Muscle layer of duodenum (tissue), 2 donors: ENCODE measurements at regions not wholly inside any gene's neighbourhood (a gene's known extent, or its start where the extent isn't known, plus 50 kb on each side); places are given as distances from the start of the nearest gene placed in this dataset.

Experiments used
- H3K27ac ChIP-seq: one replicate; pipeline ENCODE4 v1.7.0; 2013; ENCODE audit warnings: mild to moderate bottlenecking, low read length
- H3K27me3 ChIP-seq: one replicate; pipeline ENCODE4 v1.7.0; 2013; ENCODE audit warnings: low read depth, mild to moderate bottlenecking, control low read depth, low read length
- H3K36me3 ChIP-seq, 2 donors: one replicate each; pipeline ENCODE4 v1.7.0; 2013; ENCODE audit warnings: low read length in 2 of 2, control low read depth in 1 of 2, mild to moderate bottlenecking in 1 of 2; ENCODE audit not compliant: insufficient read depth in 2 of 2, control insufficient read depth in 1 of 2
- H3K4me1 ChIP-seq, 2 donors: one replicate each; pipeline ENCODE4 v1.7.0; 2013; ENCODE audit warnings: low read length in 2 of 2, mild to moderate bottlenecking in 2 of 2, control low read depth in 1 of 2, moderate library complexity in 1 of 2; ENCODE audit not compliant: insufficient read depth in 2 of 2, control insufficient read depth in 1 of 2
- H3K4me3 ChIP-seq, 2 donors: one replicate each; pipeline ENCODE4 v1.7.0; 2013; ENCODE audit warnings: low read length in 2 of 2, low read depth in 1 of 2, mild to moderate bottlenecking in 1 of 2
- H3K9me3 ChIP-seq, 2 donors: one replicate each; pipeline ENCODE4 v1.7.0; 2013; ENCODE audit warnings: low read length in 2 of 2, control low read depth in 1 of 2, mild to moderate bottlenecking in 1 of 2; ENCODE audit not compliant: control insufficient read depth in 1 of 2
- donor health status: healthy.

- H3K36me3 ChIP-seq, result no peaks in the 10 kb centered on the region
- H3K27ac ChIP-seq, result no peak overlapping the region
- H3K4me1 ChIP-seq, result peaks cover 6 to 10% of the 10 kb centered on the region in 2 donors
- no peaks in the 10 kb centered on the region for H3K27me3 ChIP-seq
- H3K4me3 ChIP-seq, result no peak overlapping the region
- H3K9me3 ChIP-seq, result no peaks in the 10 kb centered on the region
These were observed 136.4 kb upstream of the GUCY1A1 start for GRCh38 chr4:155530290-155530689.

- Histone ChIP-seq H3K27ac (no peak overlapping the region), H3K9me3 (no peaks in the 10 kb centered on the region), H3K27me3 (no peaks in the 10 kb centered on the region), H3K36me3 (no peaks in the 10 kb centered on the region), H3K4me1 (peaks cover 6 to 10% of the 10 kb centered on the region in 2 donors), H3K4me3 (no peak overlapping the region)
These were observed 136.9 kb upstream of the GUCY1A1 start for GRCh38 chr4:155529716-155530115.

- Histone ChIP-seq H3K9me3 (no peaks in the 10 kb centered on the region), H3K4me3 (no peak overlapping the region), H3K4me1 (peaks cover 6 to 10% of the 10 kb centered on the region in 2 donors), H3K27me3 (no peaks in the 10 kb centered on the region), H3K36me3 (no peaks in the 10 kb centered on the region), H3K27ac (no peak overlapping the region)
These were observed 137.4 kb upstream of the GUCY1A1 start for GRCh38 chr4:155529272-155529671.

- peak overlapping the region in 1 of 2 donors; percentile 20 for H3K4me3 ChIP-seq
- H3K4me1 ChIP-seq, result peaks cover 6 to 10% of the 10 kb centered on the region in 2 donors
These were observed 140.0 kb upstream of the GUCY1A1 start for GRCh38 chr4:155526452-155527169.

GRCh38 chr4:155524926-155525455 is 141.7 kb upstream of the GUCY1A1 start:
- Histone ChIP-seq H3K36me3 (no peaks in the 10 kb centered on the region), H3K4me1 (peaks cover 6 to 10% of the 10 kb centered on the region in 2 donors), H3K27ac (no peak overlapping the region), H3K4me3 (no peak overlapping the region), H3K27me3 (no peaks in the 10 kb centered on the region), H3K9me3 (no peaks in the 10 kb centered on the region)

More at GRCh38 chr4:155526452-155527169, 140.0 kb upstream of the GUCY1A1 start:
- Histone ChIP-seq H3K9me3 (no peaks in the 10 kb centered on the region), H3K27ac (peak overlapping the region; percentile 75), H3K36me3 (no peaks in the 10 kb centered on the region), H3K27me3 (no peaks in the 10 kb centered on the region)

- Histone ChIP-seq H3K27me3 (no peaks in the 10 kb centered on the region), H3K9me3 (no peaks in the 10 kb centered on the region), H3K4me1 (peaks cover 6 to 10% of the 10 kb centered on the region in 2 donors), H3K4me3 (no peak overlapping the region), H3K27ac (no peak overlapping the region), H3K36me3 (no peaks in the 10 kb centered on the region)
These were observed 143.3 kb upstream of the GUCY1A1 start for GRCh38 chr4:155523358-155523757.

GRCh38 chr4:155522201-155522600 is 144.4 kb upstream of the GUCY1A1 start:
- H3K4me3 ChIP-seq, result no peak overlapping the region
- peaks cover 6% of the 10 kb centered on the region in 2 donors for H3K4me1 ChIP-seq
- no peaks in the 10 kb centered on the region for H3K9me3 ChIP-seq
- H3K36me3 ChIP-seq, result no peaks in the 10 kb centered on the region
- H3K27ac ChIP-seq, result peak overlapping the region; percentile 35
- H3K27me3 ChIP-seq, result no peaks in the 10 kb centered on the region

- Histone ChIP-seq H3K36me3 (no peaks in the 10 kb centered on the region), H3K27ac (no peak overlapping the region), H3K27me3 (no peaks in the 10 kb centered on the region), H3K9me3 (no peaks in the 10 kb centered on the region), H3K4me3 (no peak overlapping the region), H3K4me1 (no peaks in the 10 kb centered on the region)
These were observed 144.6 kb upstream of the MAP9 start for GRCh38 chr4:155521382-155521781.

GRCh38 chr4:155515444-155516075 is 138.8 kb upstream of the MAP9 start:
- Histone ChIP-seq H3K27ac (no peak overlapping the region), H3K36me3 (no peaks in the 10 kb centered on the region), H3K9me3 (no peaks in the 10 kb centered on the region)

GRCh38 chr4:155514628-155515027 is 137.9 kb upstream of the MAP9 start:
- H3K27ac ChIP-seq, result no peak overlapping the region

More at GRCh38 chr4:155515444-155516075, 138.8 kb upstream of the MAP9 start:
- H3K4me1 ChIP-seq, result peaks cover 0 to 14% of the 10 kb centered on the region in 2 donors
- H3K4me3 ChIP-seq, result no peak overlapping the region
- H3K27me3 ChIP-seq, result no peaks in the 10 kb centered on the region

GRCh38 chr4:155512817-155513216 is 136.1 kb upstream of the MAP9 start:
- H3K27ac ChIP-seq, result no peak overlapping the region
- H3K4me3 ChIP-seq, result no peak overlapping the region
- no peaks in the 10 kb centered on the region for H3K27me3 ChIP-seq
- H3K4me1 ChIP-seq, result peaks cover 0 to 17% of the 10 kb centered on the region in 2 donors
- H3K9me3 ChIP-seq, result no peaks in the 10 kb centered on the region
- no peaks in the 10 kb centered on the region for H3K36me3 ChIP-seq

More at GRCh38 chr4:155514628-155515027, 137.9 kb upstream of the MAP9 start:
- Histone ChIP-seq H3K4me3 (no peak overlapping the region), H3K27me3 (no peaks in the 10 kb centered on the region), H3K4me1 (peaks cover 0 to 17% of the 10 kb centered on the region in 2 donors), H3K9me3 (no peaks in the 10 kb centered on the region), H3K36me3 (no peaks in the 10 kb centered on the region)
